ENCODE measurements at regions not wholly inside any gene's neighbourhood (a gene's known extent, or its start where the extent isn't known, plus 50 kb on each side); places are given as distances from the start of the nearest gene placed in this dataset.

GRCh38 chr7:17239683-17240521 lies 58.5 kb upstream of the AHR start:
- no peak for DNase-seq

- DNase-seq: no peak
These were observed 55.9 kb upstream of the AHR start for GRCh38 chr7:17242504-17242903.

GRCh38 chr7:17244786-17245185 lies 53.7 kb upstream of the AHR start:
- DNase-seq: no peak

- DNase-seq: no peak
These were observed 51.1 kb upstream of the AHR start for GRCh38 chr7:17247357-17247756.

GRCh38 chr7:17248527-17248926 lies 49.9 kb upstream of the AHR start:
- no peak for DNase-seq

Data from right kidney (tissue), 1 donor.